HFF-Myc (cell line): ENCODE measurements at regions not wholly inside any gene's neighbourhood (a gene's known extent, or its start where the extent isn't known, plus 50 kb on each side); places are given as distances from the start of the nearest gene placed in this dataset.

Source experiments
- DNase-seq: peaks from one replicate; pipeline ENCODE4 v3.0.0-alpha.2; 2011; ENCODE audit warnings: low read depth; ENCODE audit errors: extremely low read depth
- H3K4me3 ChIP-seq: replicated peaks from 2 replicates; pipeline ENCODE4 v1.5.1; 2011; ENCODE audit warnings: low read depth, mild to moderate bottlenecking, control low read depth, low read length
- CTCF ChIP-seq: IDR thresholded peaks from 2 replicates; pipeline ENCODE4 v1.5.1; 2012; ENCODE audit warnings: mild to moderate bottlenecking, low read depth, low read length, control low read depth; ENCODE audit errors: missing control alignments

GRCh38 chr4:26267087-26267486 is 53.7 kb upstream of the RBPJ start:
- TF ChIP-seq CTCF = no peak
- no peak overlapping the region for H3K4me3 ChIP-seq
- no peak for DNase-seq

- no peak overlapping the region for H3K4me3 ChIP-seq
- no peak for DNase-seq
- no peak for TF ChIP-seq CTCF
Observed at GRCh38 chr4:26268246-26268645, 52.6 kb upstream of the RBPJ start.

GRCh38 chr4:26269038-26269437 is 51.8 kb upstream of the RBPJ start:
- no peak overlapping the region for H3K4me3 ChIP-seq
- TF ChIP-seq CTCF = no peak
- DNase-seq = no peak
